ENCODE measurements at regions not wholly inside any gene's neighbourhood (a gene's known extent, or its start where the extent isn't known, plus 50 kb on each side); places are given as distances from the start of the nearest gene placed in this dataset.

- TF ChIP-seq CTCF (conservative IDR thresholded peaks at IDR 0.05; ENCODE audit: low read length) (no peak), EZH2phosphoT487 (IDR thresholded peaks at IDR 0.05; ENCODE audit: borderline replicate concordance) (no peak)
Measured at GRCh38 chr13:31930490-31930889, 101.1 kb upstream of the FRY start.
